WTC11 (cell line): ENCODE measurements at regions not wholly inside any gene's neighbourhood (a gene's known extent, or its start where the extent isn't known, plus 50 kb on each side); places are given as distances from the start of the nearest gene placed in this dataset.

ENCODE experiments used
- ATAC-seq: fragments of 200-7000 bp; cut with Tn5 transposase; 2 replicates; pipeline ENCODE4 v1.10.0; 2021; ENCODE audit warnings: mild to moderate bottlenecking, moderate library complexity
- CTCF ChIA-PET: fragments of 300-600 bp; sonication (Branson Sonifier 250); formaldehyde crosslinking; loops from one replicate; lab custom pipeline; 2021; ENCODE audit warnings: antibody characterized with exemption; lab: Charles Lee
- POLR2A ChIA-PET: fragments of 350-600 bp; sonication (Branson Sonifier 250); formaldehyde crosslinking; loops from one replicate; lab custom pipeline; 2021; ENCODE audit warnings: antibody characterized with exemption; lab: Charles Lee
- DNase-seq: peaks from one replicate; pipeline ENCODE4 v3.0.0; 2021; ENCODE audit warnings: low spot score
- H3K27ac Mint-ChIP-seq: 2 replicates; pipeline ENCODE4 v1.8.0; 2021; ENCODE audit warnings: mixed read lengths
- H3K27me3 Mint-ChIP-seq: 2 replicates; pipeline ENCODE4 v1.8.0; 2021; ENCODE audit warnings: low read depth, mild to moderate bottlenecking, moderate library complexity, mixed read lengths
- H3K36me3 Mint-ChIP-seq: 2 replicates; pipeline ENCODE4 v1.8.0; 2021; ENCODE audit warnings: mixed read lengths
- H3K4me1 Mint-ChIP-seq: 2 replicates; pipeline ENCODE4 v1.8.0; 2022; ENCODE audit warnings: mixed read lengths
- H3K4me3 Mint-ChIP-seq: 2 replicates; pipeline ENCODE4 v1.8.0; 2021; ENCODE audit warnings: mild to moderate bottlenecking, moderate library complexity, mixed read lengths
- H3K9me3 Mint-ChIP-seq: 2 replicates; pipeline ENCODE4 v1.8.0; 2021; ENCODE audit warnings: mixed read lengths
- FOXP1 ChIP-seq: sonication (generic); formaldehyde crosslinking; IDR thresholded peaks from 2 replicates; pipeline ENCODE4 v1.8.0; 2022; ENCODE audit warnings: missing genetic modification reagents, mild to moderate bottlenecking, moderate library complexity, borderline replicate concordance
- IRF2 ChIP-seq: sonication (generic); formaldehyde crosslinking; IDR thresholded peaks from 2 replicates; pipeline ENCODE4 v1.8.0; 2022; ENCODE audit warnings: low read depth, missing genetic modification reagents, borderline replicate concordance
- SOX15 ChIP-seq: fragments of 250-450 bp; sonication (Bioruptor Pico); IDR thresholded peaks from 2 replicates; pipeline ENCODE4 v1.9.0; 2021; ENCODE audit warnings: mild to moderate bottlenecking
- SP1 ChIP-seq: sonication (generic); formaldehyde crosslinking; conservative IDR thresholded peaks from 2 replicates; pipeline ENCODE4 v1.8.1; 2022; ENCODE audit warnings: missing genetic modification reagents
- TF ChIP-seq, protein P1 (sequence below): sonication (generic); formaldehyde crosslinking; IDR thresholded peaks from 2 replicates; pipeline ENCODE4 v1.8.1; 2023; ENCODE audit warnings: mild to moderate bottlenecking, missing genetic modification reagents, moderate library complexity
- TF ChIP-seq, protein P2 (sequence below): sonication (generic); formaldehyde crosslinking; IDR thresholded peaks from 2 replicates; pipeline ENCODE4 v1.8.1; 2022; ENCODE audit warnings: missing genetic modification reagents, borderline replicate concordance
- TF ChIP-seq, protein P3 (sequence below): sonication (generic); formaldehyde crosslinking; IDR thresholded peaks from 2 replicates; pipeline ENCODE4 v1.8.1; 2022; ENCODE audit warnings: mild to moderate bottlenecking, missing genetic modification reagents, moderate library complexity, borderline replicate concordance
- TF ChIP-seq, protein P4 (sequence below): fragments of 250-450 bp; sonication (Bioruptor Pico); IDR thresholded peaks from 2 replicates; pipeline ENCODE4 v1.9.0; 2021; ENCODE audit warnings: mild to moderate bottlenecking
- TF ChIP-seq, protein P5 (sequence below): sonication (generic); formaldehyde crosslinking; conservative IDR thresholded peaks from 2 replicates; pipeline ENCODE4 v1.8.1; 2022; ENCODE audit warnings: mild to moderate bottlenecking, missing genetic modification reagents
- TF ChIP-seq, protein P6 (sequence below): sonication (generic); formaldehyde crosslinking; IDR thresholded peaks from 2 replicates; pipeline ENCODE4 v1.8.1; 2023; ENCODE audit warnings: mild to moderate bottlenecking, missing genetic modification reagents, borderline replicate concordance
- TF ChIP-seq, protein P7 (sequence below): sonication (generic); formaldehyde crosslinking; IDR thresholded peaks from 2 replicates; pipeline ENCODE4 v1.8.0; 2023; ENCODE audit warnings: missing genetic modification reagents
- TF ChIP-seq, protein P8 (sequence below): sonication (generic); formaldehyde crosslinking; IDR thresholded peaks from 2 replicates; pipeline ENCODE4 v1.8.0; 2022; ENCODE audit warnings: missing genetic modification reagents
- TF ChIP-seq, protein P9 (sequence below): fragments of 250-450 bp; sonication (Bioruptor Pico); IDR thresholded peaks from 2 replicates; pipeline ENCODE4 v1.9.0; 2021; ENCODE audit warnings: mild to moderate bottlenecking
- TF ChIP-seq, protein P10 (sequence below): fragments of 250-450 bp; sonication (Bioruptor Pico); IDR thresholded peaks from 2 replicates; pipeline ENCODE4 v1.9.0; 2021; ENCODE audit warnings: mild to moderate bottlenecking, borderline replicate concordance

DNA sequence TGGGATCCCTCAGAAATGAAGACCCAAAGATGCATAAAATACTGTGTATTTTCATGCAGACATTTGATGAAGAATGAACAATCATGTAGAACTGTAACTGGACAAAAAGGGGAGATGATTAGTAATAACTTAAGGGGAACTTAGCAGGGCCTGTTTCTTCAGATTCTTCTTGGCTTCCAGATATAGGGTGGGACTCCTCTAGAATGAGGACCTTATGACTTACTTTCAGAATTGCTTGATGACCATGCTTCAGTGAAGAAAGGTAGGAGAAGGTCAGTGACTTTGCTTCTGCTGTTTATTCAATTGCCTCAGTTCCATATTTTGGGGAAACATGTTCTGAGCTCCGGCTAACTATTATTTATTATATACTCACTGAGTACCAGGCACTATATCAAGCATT lies 580.8 kb downstream of the CENPC start (continued):
- TF ChIP-seq, protein P1, sequence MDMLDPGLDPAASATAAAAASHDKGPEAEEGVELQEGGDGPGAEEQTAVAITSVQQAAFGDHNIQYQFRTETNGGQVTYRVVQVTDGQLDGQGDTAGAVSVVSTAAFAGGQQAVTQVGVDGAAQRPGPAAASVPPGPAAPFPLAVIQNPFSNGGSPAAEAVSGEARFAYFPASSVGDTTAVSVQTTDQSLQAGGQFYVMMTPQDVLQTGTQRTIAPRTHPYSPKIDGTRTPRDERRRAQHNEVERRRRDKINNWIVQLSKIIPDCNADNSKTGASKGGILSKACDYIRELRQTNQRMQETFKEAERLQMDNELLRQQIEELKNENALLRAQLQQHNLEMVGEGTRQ (CRISPR knock-in tag), result no peak
- TF ChIP-seq, protein P2, sequence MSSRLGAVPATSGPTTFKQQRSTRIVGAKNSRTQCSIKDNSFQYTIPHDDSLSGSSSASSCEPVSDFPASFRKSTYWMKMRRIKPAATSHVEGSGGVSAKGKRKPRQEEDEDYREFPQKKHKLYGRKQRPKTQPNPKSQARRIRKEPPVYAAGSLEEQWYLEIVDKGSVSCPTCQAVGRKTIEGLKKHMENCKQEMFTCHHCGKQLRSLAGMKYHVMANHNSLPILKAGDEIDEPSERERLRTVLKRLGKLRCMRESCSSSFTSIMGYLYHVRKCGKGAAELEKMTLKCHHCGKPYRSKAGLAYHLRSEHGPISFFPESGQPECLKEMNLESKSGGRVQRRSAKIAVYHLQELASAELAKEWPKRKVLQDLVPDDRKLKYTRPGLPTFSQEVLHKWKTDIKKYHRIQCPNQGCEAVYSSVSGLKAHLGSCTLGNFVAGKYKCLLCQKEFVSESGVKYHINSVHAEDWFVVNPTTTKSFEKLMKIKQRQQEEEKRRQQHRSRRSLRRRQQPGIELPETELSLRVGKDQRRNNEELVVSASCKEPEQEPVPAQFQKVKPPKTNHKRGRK (CRISPR knock-in tag), result no peak
- TF ChIP-seq, protein P3, sequence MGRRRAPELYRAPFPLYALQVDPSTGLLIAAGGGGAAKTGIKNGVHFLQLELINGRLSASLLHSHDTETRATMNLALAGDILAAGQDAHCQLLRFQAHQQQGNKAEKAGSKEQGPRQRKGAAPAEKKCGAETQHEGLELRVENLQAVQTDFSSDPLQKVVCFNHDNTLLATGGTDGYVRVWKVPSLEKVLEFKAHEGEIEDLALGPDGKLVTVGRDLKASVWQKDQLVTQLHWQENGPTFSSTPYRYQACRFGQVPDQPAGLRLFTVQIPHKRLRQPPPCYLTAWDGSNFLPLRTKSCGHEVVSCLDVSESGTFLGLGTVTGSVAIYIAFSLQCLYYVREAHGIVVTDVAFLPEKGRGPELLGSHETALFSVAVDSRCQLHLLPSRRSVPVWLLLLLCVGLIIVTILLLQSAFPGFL, result no peak
- TF ChIP-seq, protein P4, sequence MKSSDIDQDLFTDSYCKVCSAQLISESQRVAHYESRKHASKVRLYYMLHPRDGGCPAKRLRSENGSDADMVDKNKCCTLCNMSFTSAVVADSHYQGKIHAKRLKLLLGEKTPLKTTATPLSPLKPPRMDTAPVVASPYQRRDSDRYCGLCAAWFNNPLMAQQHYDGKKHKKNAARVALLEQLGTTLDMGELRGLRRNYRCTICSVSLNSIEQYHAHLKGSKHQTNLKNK, result no peak
- TF ChIP-seq, protein P5, sequence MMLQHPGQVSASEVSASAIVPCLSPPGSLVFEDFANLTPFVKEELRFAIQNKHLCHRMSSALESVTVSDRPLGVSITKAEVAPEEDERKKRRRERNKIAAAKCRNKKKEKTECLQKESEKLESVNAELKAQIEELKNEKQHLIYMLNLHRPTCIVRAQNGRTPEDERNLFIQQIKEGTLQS (CRISPR knock-in tag), result no peak
- TF ChIP-seq, protein P6, sequence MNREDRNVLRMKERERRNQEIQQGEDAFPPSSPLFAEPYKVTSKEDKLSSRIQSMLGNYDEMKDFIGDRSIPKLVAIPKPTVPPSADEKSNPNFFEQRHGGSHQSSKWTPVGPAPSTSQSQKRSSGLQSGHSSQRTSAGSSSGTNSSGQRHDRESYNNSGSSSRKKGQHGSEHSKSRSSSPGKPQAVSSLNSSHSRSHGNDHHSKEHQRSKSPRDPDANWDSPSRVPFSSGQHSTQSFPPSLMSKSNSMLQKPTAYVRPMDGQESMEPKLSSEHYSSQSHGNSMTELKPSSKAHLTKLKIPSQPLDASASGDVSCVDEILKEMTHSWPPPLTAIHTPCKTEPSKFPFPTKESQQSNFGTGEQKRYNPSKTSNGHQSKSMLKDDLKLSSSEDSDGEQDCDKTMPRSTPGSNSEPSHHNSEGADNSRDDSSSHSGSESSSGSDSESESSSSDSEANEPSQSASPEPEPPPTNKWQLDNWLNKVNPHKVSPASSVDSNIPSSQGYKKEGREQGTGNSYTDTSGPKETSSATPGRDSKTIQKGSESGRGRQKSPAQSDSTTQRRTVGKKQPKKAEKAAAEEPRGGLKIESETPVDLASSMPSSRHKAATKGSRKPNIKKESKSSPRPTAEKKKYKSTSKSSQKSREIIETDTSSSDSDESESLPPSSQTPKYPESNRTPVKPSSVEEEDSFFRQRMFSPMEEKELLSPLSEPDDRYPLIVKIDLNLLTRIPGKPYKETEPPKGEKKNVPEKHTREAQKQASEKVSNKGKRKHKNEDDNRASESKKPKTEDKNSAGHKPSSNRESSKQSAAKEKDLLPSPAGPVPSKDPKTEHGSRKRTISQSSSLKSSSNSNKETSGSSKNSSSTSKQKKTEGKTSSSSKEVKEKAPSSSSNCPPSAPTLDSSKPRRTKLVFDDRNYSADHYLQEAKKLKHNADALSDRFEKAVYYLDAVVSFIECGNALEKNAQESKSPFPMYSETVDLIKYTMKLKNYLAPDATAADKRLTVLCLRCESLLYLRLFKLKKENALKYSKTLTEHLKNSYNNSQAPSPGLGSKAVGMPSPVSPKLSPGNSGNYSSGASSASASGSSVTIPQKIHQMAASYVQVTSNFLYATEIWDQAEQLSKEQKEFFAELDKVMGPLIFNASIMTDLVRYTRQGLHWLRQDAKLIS, result no peak
- TF ChIP-seq, protein P7, sequence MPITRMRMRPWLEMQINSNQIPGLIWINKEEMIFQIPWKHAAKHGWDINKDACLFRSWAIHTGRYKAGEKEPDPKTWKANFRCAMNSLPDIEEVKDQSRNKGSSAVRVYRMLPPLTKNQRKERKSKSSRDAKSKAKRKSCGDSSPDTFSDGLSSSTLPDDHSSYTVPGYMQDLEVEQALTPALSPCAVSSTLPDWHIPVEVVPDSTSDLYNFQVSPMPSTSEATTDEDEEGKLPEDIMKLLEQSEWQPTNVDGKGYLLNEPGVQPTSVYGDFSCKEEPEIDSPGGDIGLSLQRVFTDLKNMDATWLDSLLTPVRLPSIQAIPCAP, result no peak
- TF ChIP-seq FOXP1 (CRISPR knock-in tag) (no peak), SOX15 (no peak)
- TF ChIP-seq, protein P8, sequence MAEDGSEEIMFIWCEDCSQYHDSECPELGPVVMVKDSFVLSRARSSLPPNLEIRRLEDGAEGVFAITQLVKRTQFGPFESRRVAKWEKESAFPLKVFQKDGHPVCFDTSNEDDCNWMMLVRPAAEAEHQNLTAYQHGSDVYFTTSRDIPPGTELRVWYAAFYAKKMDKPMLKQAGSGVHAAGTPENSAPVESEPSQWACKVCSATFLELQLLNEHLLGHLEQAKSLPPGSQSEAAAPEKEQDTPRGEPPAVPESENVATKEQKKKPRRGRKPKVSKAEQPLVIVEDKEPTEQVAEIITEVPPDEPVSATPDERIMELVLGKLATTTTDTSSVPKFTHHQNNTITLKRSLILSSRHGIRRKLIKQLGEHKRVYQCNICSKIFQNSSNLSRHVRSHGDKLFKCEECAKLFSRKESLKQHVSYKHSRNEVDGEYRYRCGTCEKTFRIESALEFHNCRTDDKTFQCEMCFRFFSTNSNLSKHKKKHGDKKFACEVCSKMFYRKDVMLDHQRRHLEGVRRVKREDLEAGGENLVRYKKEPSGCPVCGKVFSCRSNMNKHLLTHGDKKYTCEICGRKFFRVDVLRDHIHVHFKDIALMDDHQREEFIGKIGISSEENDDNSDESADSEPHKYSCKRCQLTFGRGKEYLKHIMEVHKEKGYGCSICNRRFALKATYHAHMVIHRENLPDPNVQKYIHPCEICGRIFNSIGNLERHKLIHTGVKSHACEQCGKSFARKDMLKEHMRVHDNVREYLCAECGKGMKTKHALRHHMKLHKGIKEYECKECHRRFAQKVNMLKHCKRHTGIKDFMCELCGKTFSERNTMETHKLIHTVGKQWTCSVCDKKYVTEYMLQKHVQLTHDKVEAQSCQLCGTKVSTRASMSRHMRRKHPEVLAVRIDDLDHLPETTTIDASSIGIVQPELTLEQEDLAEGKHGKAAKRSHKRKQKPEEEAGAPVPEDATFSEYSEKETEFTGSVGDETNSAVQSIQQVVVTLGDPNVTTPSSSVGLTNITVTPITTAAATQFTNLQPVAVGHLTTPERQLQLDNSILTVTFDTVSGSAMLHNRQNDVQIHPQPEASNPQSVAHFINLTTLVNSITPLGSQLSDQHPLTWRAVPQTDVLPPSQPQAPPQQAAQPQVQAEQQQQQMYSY (CRISPR knock-in tag), result no peak
- TF ChIP-seq, all 79 proteins: peak for 0

DNA sequence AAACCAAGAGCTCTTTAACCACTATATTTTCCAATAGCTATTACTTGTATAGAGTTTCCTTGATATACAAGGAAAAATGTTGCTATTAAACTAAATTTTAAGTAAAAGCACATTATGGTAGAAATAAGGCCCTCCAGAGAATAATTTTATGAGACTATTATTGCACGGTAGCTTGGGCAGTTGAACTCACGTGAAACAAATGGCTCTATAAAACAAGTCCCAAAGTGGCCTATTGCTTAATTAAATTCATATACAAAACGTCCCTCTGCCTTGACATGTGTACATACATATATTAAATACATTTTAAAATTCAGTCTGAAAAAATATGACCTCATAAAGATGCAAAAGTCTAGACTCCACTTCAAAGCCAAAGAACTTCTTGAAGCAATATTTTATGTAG lies 582.2 kb downstream of the CENPC start:
- Mint-ChIP-seq H3K27ac (no peak overlapping the region), H3K4me1 (peaks cover 11% of the 10 kb centered on the region), H3K4me3 (no peak overlapping the region), H3K36me3 (no peaks in the 10 kb centered on the region), H3K9me3 (no peaks in the 10 kb centered on the region), H3K27me3 (no peaks in the 10 kb centered on the region)
- CTCF ChIA-PET, result no interaction called here
- no peak for ATAC-seq
- DNase-seq, result no peak
- POLR2A ChIA-PET, result no interaction called here
- TF ChIP-seq SOX15, result no peak
- TF ChIP-seq IRF2 (CRISPR knock-in tag), result no peak
- TF ChIP-seq, protein P5 (CRISPR knock-in tag), result no peak
- TF ChIP-seq, protein P9, sequence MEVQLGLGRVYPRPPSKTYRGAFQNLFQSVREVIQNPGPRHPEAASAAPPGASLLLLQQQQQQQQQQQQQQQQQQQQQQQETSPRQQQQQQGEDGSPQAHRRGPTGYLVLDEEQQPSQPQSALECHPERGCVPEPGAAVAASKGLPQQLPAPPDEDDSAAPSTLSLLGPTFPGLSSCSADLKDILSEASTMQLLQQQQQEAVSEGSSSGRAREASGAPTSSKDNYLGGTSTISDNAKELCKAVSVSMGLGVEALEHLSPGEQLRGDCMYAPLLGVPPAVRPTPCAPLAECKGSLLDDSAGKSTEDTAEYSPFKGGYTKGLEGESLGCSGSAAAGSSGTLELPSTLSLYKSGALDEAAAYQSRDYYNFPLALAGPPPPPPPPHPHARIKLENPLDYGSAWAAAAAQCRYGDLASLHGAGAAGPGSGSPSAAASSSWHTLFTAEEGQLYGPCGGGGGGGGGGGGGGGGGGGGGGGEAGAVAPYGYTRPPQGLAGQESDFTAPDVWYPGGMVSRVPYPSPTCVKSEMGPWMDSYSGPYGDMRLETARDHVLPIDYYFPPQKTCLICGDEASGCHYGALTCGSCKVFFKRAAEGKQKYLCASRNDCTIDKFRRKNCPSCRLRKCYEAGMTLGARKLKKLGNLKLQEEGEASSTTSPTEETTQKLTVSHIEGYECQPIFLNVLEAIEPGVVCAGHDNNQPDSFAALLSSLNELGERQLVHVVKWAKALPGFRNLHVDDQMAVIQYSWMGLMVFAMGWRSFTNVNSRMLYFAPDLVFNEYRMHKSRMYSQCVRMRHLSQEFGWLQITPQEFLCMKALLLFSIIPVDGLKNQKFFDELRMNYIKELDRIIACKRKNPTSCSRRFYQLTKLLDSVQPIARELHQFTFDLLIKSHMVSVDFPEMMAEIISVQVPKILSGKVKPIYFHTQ, result no peak
- no peak for TF ChIP-seq SP1
- TF ChIP-seq, protein P10, sequence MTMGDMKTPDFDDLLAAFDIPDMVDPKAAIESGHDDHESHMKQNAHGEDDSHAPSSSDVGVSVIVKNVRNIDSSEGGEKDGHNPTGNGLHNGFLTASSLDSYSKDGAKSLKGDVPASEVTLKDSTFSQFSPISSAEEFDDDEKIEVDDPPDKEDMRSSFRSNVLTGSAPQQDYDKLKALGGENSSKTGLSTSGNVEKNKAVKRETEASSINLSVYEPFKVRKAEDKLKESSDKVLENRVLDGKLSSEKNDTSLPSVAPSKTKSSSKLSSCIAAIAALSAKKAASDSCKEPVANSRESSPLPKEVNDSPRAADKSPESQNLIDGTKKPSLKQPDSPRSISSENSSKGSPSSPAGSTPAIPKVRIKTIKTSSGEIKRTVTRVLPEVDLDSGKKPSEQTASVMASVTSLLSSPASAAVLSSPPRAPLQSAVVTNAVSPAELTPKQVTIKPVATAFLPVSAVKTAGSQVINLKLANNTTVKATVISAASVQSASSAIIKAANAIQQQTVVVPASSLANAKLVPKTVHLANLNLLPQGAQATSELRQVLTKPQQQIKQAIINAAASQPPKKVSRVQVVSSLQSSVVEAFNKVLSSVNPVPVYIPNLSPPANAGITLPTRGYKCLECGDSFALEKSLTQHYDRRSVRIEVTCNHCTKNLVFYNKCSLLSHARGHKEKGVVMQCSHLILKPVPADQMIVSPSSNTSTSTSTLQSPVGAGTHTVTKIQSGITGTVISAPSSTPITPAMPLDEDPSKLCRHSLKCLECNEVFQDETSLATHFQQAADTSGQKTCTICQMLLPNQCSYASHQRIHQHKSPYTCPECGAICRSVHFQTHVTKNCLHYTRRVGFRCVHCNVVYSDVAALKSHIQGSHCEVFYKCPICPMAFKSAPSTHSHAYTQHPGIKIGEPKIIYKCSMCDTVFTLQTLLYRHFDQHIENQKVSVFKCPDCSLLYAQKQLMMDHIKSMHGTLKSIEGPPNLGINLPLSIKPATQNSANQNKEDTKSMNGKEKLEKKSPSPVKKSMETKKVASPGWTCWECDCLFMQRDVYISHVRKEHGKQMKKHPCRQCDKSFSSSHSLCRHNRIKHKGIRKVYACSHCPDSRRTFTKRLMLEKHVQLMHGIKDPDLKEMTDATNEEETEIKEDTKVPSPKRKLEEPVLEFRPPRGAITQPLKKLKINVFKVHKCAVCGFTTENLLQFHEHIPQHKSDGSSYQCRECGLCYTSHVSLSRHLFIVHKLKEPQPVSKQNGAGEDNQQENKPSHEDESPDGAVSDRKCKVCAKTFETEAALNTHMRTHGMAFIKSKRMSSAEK (CRISPR knock-in tag), result no peak
